ENCODE measurements at regions not wholly inside any gene's neighbourhood (a gene's known extent, or its start where the extent isn't known, plus 50 kb on each side); places are given as distances from the start of the nearest gene placed in this dataset.

GRCh38 chr5:124927735-124928134 lies 181.3 kb upstream of the ZNF608 start:
- H3K4me1 ChIP-seq = peaks cover 0 to 11% (median 6%) of the 10 kb centered on the region in 4 donors
- H3K36me3 ChIP-seq = no peaks in the 10 kb centered on the region
- no peaks in the 10 kb centered on the region for H3K9me3 ChIP-seq
- TF ChIP-seq CTCF (IDR thresholded peaks at IDR 0.05) (no peak), EP300 (IDR thresholded peaks at IDR 0.05; ENCODE audit: low read depth) (no peak), POLR2A (IDR thresholded peaks at IDR 0.05) (no peak), POLR2AphosphoS5 (IDR thresholded peaks at IDR 0.05) (no peak)
- no peaks in the 10 kb centered on the region for H3K27me3 ChIP-seq
- H3K27ac ChIP-seq = no peak overlapping the region
- intact Hi-C loops (cut with DNase I; ENCODE audit: low total_unique reads) = no loop called here
- DNase-seq = no peak
- in situ Hi-C loops (cut with MboI; ENCODE audit: low pct_ligation_motif_present in 1 of 4, low pct_unique_long_range_greater_than_20kb in 1 of 4, low sequenced_read_pairs in 3 of 4) = no loop called here
- WGBS, 2 donors (ENCODE audit: low coverage in 1 of 2) = 89 to 91% methylated on average over 3 of the region's 3 CpGs
- no peak overlapping the region for H3K4me3 ChIP-seq

GRCh38 chr5:124929000-124929399 lies 182.6 kb upstream of the ZNF608 start:
- intact Hi-C loops (cut with DNase I; ENCODE audit: low total_unique reads) (no loop called here), in situ Hi-C loops (cut with MboI; ENCODE audit: low pct_ligation_motif_present in 1 of 4, low pct_unique_long_range_greater_than_20kb in 1 of 4, low sequenced_read_pairs in 3 of 4) (no loop called here)
- Histone ChIP-seq H3K36me3 (no peaks in the 10 kb centered on the region), H3K4me3 (no peak overlapping the region), H3K9me3 (no peaks in the 10 kb centered on the region), H3K27me3 (no peaks in the 10 kb centered on the region), H3K27ac (no peak overlapping the region), H3K4me1 (peaks cover 0 to 15% (median 1%) of the 10 kb centered on the region in 4 donors)
- WGBS, 2 donors (ENCODE audit: low coverage in 1 of 2) = 98 to 100% methylated on average over 1 to 5 of the region's 5 CpGs
- no peak for DNase-seq
- no peak for TF ChIP-seq EP300 (IDR thresholded peaks at IDR 0.05; ENCODE audit: low read depth)
- no peak for TF ChIP-seq CTCF (IDR thresholded peaks at IDR 0.05)

GRCh38 chr5:124932791-124933600 lies 186.6 kb upstream of the ZNF608 start:
- peak; percentile 62 for DNase-seq
- peak overlapping the region; percentile 31 to 71 (median 51) for H3K27ac ChIP-seq
- H3K4me1 ChIP-seq = peaks cover 0 to 15% (median 1%) of the 10 kb centered on the region in 4 donors
- no peak overlapping the region for H3K4me3 ChIP-seq
- no peaks in the 10 kb centered on the region for H3K36me3 ChIP-seq
- no peaks in the 10 kb centered on the region for H3K9me3 ChIP-seq
- in situ Hi-C loops (cut with MboI; ENCODE audit: low pct_ligation_motif_present in 1 of 4, low pct_unique_long_range_greater_than_20kb in 1 of 4, low sequenced_read_pairs in 3 of 4) (no loop called here), intact Hi-C loops (cut with DNase I; ENCODE audit: low total_unique reads) (no loop called here)
- WGBS, 2 donors (ENCODE audit: low coverage in 1 of 2) = 22 to 27% methylated on average over 4 of the region's 4 CpGs
- no peaks in the 10 kb centered on the region for H3K27me3 ChIP-seq
- no peak for TF ChIP-seq POLR2A (IDR thresholded peaks at IDR 0.05)
- TF ChIP-seq POLR2AphosphoS5 (IDR thresholded peaks at IDR 0.05) = peak; percentile 56 to 84 (median 73)

- Histone ChIP-seq H3K27ac (no peak overlapping the region), H3K4me1 (peaks cover 0 to 15% (median 1%) of the 10 kb centered on the region in 4 donors), H3K4me3 (no peak overlapping the region), H3K27me3 (no peaks in the 10 kb centered on the region), H3K36me3 (no peaks in the 10 kb centered on the region), H3K9me3 (no peaks in the 10 kb centered on the region)
- in situ Hi-C loops (cut with MboI; ENCODE audit: low pct_ligation_motif_present in 1 of 4, low pct_unique_long_range_greater_than_20kb in 1 of 4, low sequenced_read_pairs in 3 of 4) = no loop called here
- intact Hi-C loops (cut with DNase I; ENCODE audit: low total_unique reads) = no loop called here
- 60 to 74% methylated on average over 4 of the region's 4 CpGs for WGBS, 2 donors (ENCODE audit: low coverage in 1 of 2)
- TF ChIP-seq CTCF (IDR thresholded peaks at IDR 0.05) = no peak
- TF ChIP-seq EP300 (IDR thresholded peaks at IDR 0.05; ENCODE audit: low read depth) = no peak
- TF ChIP-seq POLR2A (IDR thresholded peaks at IDR 0.05) = no peak
- no peak for TF ChIP-seq POLR2AphosphoS5 (IDR thresholded peaks at IDR 0.05)
- DNase-seq = peak; percentile 27
These were observed 188.6 kb upstream of the ZNF608 start for GRCh38 chr5:124935065-124935464.

- Histone ChIP-seq H3K4me3 (no peak overlapping the region), H3K27me3 (no peaks in the 10 kb centered on the region), H3K36me3 (no peaks in the 10 kb centered on the region), H3K4me1 (peaks cover 0 to 15% (median 1%) of the 10 kb centered on the region in 4 donors), H3K9me3 (no peaks in the 10 kb centered on the region), H3K27ac (no peak overlapping the region)
- in situ Hi-C loops (cut with MboI; ENCODE audit: low pct_ligation_motif_present in 1 of 4, low pct_unique_long_range_greater_than_20kb in 1 of 4, low sequenced_read_pairs in 3 of 4) = no loop called here
- intact Hi-C loops (cut with DNase I; ENCODE audit: low total_unique reads) = no loop called here
- DNase-seq = no peak
- TF ChIP-seq POLR2AphosphoS5 (IDR thresholded peaks at IDR 0.05) (no peak), POLR2A (IDR thresholded peaks at IDR 0.05) (no peak), EP300 (IDR thresholded peaks at IDR 0.05; ENCODE audit: low read depth) (no peak), CTCF (IDR thresholded peaks at IDR 0.05) (no peak)
- WGBS, 2 donors (ENCODE audit: low coverage in 1 of 2) = 71 to 84% methylated on average over 3 to 4 of the region's 4 CpGs
These were observed 190.1 kb upstream of the ZNF608 start for GRCh38 chr5:124936626-124936933.
